ENCODE measurements at regions not wholly inside any gene's neighbourhood (a gene's known extent, or its start where the extent isn't known, plus 50 kb on each side); places are given as distances from the start of the nearest gene placed in this dataset.

DNA sequence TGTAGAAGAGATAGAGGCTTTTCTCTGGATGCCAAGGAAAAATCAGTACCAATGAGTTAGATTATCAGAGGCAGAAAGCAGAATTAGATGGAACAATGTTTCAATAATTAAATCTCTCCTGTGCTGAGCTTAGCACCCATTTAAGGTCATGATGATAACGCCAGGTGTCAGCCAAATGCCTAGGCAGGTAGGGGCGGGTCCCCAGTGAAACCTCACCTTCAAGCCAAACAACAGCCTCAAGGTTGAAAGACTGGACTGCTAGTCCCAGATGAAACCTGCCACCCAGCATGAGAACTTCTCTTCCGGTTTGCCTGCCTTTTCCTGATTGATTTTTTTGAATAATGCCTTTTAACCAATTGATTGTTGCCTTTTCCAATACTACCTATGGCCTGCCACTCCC is 363.0 kb downstream of the PLOD2 start:
- no peak for DNase-seq

DNA sequence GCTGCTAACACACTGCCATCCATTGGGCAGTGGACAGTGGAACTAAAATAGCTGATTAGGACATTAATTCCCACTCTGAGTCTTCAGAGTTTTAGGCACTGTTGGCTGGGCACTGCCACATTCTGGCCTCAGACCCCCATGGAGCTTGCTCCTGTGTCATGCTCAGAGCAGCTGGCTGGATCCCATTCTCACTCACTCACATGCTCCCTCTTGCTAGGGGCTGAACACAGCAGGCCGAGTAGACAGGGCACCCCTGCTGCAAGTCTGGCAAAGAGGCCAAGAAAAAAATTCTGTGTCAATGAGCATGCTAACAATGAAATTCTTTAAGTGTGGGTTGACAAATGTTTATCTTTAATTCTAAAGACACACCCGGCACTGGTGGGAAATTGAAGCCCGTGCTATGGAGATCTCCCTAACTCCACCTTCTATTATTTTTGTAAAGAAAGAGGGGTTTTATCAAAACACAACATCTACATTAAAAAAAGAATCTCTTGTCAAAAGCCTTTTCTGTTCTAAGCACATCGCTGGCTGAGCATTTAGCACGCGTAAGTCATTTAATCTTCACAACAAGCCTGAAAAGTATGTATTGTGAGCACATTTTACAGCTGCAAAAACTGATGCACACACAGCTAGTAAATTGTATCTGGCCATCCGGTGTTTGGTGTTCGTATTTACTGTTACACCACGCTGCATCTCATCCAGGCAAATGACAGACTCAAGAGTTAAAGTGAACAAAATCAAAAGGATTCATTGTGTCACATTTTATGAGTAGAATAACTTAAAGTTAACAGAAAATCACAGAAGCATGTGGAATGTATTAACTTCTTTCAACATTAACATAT is 362.1 kb downstream of the PLOD2 start:
- no peak for DNase-seq

DNA sequence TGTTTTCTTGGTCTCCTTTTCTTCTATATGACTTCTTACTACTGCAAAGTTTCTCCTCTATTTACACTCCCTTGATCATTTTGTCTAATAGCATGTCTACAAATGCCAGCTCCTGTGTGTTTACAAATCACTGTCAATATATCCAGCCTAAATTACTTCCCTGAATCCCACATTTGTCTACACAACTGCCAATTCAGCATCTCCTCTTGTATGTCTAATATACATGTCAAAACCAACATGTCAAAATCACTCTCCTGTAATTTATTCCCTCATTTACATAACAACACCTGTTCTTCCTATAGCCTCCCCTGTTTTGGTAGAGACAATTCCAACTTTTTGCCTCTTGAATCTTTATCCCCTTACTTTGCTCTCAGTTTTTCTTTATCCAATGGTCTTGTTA is 359.3 kb downstream of the PLOD2 start:
- DNase-seq, result no peak

DNA sequence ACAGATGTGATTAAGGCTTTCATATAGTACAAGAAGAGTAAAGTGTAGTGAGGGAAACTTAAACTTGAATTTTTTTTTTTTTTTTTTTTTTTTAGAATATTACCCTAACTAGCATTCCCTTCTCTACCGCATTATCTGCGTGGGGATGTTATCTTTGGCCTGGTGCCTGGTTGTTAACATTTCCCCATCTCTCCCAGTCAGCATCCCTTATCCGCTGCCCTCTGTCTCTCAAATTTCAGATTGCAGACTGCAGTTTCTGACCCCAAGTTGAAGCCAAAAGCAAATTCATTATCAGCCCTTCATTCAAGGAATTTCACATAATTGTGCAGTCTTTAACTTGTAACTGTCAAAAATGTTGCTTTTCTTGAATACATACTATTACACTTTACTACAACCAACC is 353.0 kb downstream of the PLOD2 start:
- DNase-seq, result no peak

DNA sequence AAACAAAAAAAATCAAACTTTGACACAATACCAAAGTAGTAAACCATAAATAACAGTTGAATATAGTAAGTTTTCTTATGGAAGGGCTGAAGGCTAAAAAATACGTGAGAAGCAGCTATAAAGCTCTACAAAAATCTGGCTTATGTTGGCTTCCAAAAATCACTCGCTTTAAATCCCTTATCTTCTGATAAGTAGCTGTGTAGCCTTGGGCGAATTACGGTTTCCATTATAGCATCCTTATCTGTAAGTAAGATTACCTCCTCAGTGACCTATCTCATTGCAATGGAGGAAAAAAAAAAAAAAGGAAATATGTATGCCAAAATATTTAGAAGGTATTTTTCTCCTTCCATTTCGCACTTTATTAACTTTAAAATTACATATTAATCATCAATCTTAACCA is 348.6 kb downstream of the PLOD2 start:
- DNase-seq, result no peak

DNA sequence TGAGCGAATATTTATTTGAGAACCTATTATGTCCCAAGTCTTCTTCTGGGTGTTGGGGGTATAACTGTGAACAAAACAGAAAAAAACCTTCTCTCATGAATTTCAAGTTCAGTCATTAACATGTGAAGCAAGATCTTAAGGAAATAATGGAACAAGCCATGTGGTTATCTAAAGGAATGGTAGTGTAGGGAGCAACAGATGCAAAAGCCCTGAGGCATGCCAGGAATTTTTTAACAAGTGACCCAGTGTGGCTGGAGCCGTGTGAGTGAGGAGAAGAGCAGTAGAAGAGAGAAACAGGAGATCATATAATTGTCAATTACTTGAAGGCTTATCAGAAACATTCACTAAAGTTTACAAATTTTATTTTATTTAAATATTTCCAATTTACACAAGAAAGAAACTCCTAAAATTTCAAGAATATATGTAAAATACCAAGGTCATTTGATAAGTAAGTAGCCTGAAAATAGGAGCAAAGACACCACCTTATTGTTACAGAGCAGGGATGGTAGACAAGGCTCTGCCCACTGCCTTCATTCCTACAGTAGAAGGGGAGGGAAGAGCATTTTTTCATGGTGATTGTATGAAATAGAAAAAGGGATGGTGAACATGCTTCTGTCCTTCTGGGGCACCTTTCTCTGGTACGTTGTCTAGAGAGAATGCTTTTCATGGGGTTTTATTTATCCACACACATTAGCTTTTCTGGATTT is 345.1 kb downstream of the PLOD2 start:
- no peak for DNase-seq

DNA sequence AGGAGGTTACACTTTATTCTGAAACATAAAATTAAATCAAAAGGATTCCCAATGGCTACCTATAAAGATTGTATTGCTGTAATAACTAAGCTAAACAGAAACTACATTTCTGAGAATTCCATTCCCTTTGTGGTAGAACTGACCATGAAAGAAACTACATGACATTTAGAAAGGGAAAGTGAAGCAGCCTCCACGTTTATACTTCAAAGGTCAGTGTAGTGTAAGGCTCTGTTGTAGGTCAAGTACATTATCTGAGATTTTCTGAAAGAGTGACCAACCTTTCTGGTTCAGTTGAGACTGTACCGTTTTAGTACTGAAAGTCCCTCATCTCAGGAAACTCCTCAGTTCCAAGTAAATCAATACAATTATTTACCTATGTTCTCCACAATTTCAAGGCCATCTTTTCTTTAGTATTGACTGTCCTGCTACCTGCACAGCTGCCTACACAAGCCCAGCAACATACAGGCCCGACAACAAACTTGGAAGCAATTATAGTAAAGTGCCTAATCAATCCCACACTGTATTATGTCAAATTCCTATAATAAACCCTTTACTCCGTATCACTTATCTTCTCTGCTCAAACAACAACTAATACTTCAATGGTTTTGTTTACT is 343.0 kb downstream of the PLOD2 start:
- no peak for DNase-seq

DNA sequence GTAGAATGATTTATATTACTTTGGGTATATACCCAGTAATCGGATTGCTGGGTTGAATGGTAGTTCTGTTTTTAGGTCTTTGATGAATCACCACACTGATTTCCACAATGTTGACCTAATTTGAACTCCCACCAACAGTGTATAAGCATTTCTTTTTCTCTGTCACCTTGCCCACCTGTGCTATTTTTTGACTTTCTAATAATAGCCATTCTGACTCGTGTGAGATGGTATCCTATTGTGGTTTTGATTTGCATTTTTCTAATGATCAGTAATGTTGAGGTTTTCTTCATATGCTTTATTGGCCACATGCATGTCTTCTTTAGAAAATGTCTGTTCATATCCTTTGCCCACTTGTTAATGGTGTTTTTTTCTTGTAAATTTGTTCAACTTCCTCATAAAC is 340.8 kb downstream of the PLOD2 start:
- no peak for DNase-seq

DNA sequence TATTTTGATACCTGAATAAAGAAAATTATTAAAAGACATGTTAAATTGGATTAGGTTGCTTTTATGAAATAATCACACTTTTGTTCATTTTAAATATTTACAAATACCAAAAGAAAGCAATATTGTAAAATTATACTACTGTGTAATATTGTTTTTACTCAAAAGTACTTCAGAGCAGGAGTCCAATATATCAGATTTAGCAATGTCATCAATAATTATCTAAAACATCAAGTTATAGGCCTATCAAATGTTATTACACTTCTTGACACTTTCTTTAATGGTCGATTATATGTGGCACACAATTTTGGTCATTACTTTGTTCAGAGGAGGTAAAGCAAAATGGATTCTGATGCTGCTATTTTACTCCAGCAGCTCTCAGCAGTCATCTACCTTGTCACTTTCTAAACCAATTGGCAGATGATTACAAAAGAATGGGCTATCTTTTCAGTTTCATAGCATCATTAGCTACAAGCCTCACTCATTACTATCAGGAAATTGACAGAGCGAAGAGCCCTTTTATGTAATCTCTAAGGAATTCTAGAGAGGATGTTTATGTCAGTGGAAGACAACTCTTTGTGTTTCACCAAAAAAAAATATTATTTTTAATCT is 318.6 kb downstream of the PLOD2 start:
- DNase-seq, result no peak

DNA sequence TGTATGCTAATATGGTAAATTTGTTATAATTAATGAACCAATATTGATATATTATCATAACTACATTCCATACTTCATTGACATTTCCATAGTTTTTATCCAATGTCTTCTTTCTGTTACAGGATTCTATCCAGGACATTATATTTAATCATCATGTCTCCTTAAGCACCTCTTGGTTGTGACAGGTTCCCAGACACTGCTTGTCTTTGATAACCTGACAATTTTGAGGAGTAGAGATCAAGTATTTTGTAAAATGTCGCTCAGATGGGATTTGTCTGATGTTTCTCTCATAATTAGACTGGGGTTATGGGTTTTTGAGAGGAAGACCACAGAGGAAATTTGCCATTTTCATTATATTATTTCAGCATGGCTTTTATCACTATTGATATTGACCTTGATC is 317.4 kb downstream of the PLOD2 start:
- DNase-seq, result no peak

DNA sequence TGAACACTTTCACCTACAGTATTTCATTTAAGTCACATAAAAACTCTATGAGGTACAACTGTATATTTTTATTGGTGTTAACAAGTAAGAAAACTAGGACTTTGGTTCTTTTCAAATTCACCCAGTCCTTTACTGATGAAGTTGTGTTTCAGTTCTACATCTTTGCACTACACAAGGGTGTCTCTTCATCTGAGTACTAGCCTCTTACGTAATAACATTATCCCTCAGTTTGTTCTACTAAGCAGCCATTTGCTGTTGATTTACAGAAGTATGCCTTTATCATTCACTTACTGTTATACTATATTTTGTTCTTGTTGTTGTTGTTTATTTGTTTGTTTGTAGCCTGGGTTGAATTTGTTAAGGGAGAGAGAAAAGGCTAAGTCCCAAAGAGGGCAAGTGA is 311.9 kb downstream of the PLOD2 start:
- no peak for DNase-seq

DNA sequence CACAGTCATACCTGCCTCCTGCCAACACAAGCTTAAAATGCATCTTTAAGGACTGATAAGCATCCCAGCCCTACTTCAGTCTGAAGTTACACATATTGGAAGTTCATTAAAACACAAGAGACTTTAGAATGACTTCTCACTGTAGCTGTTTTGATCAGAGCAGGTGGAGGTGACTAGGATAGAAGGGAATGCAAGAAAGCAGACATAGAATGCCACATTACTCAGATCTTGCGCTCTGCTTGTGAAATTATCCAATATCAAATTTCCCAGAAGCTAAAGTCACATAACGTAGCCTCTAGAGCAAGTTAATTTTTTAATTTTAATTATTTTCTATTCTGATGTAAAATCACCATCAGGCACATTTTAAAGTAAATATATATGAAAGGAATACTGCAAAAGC is 306.5 kb downstream of the PLOD2 start:
- DNase-seq, result no peak

DNA sequence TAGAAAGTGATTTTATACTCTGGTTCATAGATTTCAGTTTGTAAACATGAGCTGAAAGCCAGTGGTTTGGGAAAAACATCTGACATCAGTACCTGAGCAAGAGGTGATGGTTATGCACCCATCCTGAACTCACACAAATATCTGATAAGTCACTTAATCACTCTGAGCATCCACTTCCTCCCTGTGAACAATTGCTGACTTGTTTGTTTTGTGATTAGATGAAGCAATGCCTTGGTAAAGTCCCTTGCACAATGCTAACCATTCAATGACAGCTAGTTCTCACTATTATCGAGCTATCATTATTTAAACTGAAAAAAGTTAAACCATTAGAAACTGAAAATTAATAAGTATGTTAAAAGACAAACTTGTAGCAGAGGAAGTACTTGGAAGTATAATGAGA is 303.0 kb downstream of the PLOD2 start:
- DNase-seq, result no peak

DNA sequence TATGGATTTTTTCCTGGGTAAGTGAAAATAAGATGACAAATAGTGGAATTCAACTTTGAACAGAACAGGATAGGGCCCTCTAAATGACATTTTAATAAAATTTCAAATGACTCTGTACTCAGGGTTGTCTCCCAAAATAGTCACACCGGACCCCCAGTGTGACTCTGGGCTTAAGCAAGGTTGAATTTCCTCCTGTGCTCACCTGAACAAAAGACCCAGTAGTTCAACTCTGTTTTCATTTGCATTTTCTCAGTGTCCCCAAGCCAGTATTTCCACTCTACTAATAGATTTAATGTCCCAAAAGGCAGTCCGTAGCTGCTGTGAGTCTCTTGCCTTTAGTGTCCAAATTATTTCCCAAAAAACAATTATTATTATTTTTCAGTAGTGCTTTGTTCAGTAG is 296.6 kb downstream of the PLOD2 start:
- no peak for DNase-seq

DNA sequence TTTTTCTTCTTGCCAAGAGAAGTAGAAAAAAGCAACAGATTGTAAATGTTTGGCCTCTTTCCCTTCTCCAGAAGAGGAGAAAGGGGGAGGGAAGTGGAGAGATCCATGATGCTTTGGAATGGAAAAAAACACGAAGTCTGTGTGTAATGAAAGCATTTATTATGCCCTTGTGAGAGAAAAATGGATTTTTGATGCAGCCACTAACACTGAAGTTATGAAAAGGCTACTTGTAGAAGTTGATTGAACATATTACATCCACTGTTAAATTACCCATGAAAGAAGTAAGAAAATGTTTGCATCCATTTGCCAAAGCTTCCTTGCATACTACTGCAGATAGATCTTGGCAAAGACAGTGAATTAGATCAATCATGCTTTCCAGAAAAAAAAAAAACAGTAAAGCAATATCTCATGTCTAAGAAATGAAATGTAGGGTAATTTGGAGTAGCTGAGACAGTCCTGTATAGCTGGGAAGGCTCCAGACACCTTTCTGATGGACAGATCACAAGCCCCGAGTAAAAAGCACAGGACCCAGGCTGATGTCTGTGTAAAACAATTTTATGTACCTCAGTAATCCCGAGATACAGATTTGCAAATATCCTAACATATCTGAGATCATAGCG is 295.5 kb downstream of the PLOD2 start:
- DNase-seq, result no peak

DNA sequence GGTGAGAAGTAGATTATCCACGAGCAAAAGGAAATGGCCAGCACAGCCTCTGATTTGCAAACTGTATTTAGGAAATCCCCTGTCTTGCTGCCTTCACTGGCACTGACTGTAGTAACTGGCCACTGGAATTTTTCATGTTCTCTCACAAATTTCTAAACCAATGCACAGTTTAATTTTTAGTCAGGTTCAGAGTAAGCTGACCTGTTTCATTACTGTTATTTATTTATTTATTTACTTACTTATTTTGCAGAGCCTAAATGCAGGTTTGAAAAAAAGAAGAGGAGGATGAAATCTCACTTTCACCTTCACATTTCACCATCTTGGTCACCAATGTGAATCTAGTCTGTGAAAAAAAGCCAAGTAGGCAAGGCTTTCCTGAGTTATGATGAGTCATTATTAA is 291.0 kb downstream of the PLOD2 start:
- no peak for DNase-seq

DNA sequence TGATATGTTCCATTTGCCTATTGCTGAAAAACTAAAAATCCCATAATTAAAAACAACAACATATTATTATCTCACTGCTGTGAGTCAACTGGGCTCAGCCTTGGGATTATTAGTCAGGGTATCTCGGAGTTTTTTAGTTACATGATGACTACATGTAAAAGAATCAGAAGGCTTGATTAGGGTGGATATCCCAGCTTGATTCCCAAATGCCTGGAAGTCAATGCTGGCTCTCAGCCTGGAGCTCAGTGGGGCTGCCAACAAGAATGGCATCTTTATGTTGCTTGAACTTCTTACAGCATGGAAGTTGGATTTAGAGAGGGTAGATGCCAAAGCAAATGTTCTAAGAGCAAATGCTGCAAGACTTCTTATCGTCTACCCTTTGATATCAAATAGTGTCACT is 278.5 kb downstream of the PLOD2 start:
- DNase-seq, result no peak

DNA sequence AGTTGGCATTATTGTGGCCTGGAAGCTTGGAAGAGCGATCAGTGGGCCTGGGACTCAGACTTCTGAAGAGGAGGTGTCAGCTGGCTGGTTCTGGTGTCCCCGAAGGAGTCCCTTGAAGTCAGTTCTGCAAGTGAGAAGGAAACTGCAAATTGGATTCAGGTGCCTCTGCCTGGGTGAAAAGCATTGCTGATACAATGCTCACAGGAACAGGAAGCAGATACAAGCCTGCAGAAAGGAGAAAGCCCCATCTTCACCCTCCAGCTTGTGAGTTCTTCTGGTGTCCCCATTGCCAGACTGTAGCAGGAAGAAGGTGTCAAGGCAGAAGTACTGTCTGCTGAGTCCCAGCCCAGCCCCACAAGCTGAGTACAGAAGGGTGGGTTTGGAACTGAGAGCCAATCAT is 271.3 kb downstream of the PLOD2 start:
- no peak for DNase-seq

DNA sequence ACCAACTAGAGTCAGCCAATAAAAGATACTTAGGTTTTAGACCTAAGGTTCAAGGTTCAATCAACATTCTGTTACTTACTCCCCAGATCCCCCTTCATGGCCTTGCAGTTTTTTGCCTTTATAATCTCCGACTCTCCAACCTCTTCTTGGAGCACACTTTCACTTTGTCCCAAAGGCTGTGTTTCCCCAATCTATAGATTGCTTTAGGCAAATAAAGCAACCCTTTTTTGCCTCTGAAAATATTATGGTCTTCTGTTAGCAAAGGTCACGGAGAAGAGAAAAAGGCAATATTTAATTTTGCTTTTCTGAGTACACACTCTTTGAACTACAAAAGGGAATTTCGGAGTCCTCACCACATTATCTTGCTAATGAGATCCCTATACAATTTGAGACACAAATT is 268.1 kb downstream of the PLOD2 start:
- DNase-seq, result no peak

DNA sequence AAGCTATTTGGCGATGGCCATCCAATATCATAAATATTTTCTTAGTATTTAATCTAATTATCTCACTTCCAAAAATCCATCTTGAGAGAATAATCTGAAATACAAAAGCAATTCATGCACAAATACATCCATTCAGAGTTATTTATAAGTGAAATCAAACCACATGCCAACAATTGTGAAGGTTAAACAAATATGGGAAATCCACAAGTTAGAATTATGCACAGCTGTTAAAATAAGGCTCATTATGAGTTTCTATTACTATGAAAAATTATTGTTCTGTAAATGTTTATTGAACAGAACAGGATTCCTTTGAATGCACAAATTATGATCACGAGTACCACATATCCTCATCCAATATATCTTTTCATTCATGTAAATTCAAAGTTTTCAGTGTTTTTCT is 267.7 kb downstream of the PLOD2 start:
- DNase-seq, result no peak

DNA sequence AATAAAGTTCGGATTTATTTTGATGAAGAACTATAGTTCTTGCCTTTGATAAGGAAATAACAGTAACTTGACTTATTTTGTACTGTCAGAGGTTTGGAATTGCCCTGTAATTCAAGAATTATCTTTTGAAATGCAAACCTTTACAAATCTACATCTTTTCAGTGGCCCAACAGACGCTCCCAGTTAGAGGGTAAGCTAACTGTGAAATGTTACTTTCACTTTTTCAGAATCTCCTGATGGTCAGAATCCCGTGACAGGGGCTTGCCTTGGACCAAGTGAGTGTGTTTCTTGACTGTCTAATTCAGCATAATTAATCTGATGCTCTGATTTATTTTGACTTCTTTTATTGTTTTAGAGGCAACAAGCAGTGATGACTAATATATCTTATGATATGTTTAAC is 262.5 kb downstream of the PLOD2 start:
- DNase-seq, result no peak

DNA sequence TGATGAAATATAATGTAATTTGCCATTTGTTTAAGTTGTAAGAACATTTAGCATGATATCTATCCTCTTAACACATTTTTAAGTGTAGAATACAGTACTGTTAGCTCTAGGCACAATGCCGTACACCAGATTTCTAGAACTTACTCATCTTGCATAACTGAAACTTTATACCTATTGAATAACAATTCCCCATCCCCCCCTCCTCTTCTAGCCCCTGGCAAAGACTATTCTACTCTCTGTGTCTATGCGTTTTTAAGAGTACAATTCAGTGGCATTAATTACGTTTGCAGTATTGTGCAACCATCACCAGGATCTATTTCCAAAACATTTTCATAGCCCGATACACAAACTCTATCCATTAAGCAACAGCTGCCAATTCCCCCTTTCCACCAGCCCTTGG is 261.7 kb downstream of the PLOD2 start:
- no peak for DNase-seq

DNA sequence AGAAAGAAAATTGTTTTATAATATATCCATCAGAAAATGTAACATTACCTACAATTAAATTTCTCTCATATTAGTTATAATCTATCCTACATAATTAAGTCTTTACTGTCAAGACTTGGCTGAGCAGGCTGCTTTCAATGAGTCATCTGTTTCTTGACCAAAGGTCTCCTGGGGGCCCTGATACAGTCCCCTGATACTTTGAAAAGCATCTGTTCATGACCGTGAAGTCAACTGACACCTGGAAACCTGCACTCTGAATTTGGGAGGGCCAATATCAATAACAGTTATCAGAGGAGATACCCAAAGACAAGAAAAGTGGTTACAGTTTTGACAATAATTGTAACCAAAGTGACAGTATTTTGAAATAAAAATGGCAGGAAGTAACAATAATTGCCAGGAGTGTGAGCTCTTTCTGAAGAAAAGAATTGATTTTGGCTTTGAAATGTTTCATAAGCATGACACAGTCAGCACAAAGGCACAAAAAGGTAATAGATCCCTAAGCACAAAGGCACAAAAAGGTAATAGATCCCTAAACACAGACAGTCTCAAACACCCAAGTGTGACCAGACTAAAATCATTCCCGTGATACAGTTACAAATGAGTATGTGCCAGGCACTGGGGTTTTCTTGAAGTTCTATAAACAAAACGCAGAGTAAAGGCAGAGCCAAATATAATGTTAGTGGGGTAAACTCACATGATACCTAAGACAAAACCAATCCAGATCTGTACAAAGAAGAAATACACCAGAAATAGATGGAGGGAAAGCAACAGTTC is 260.7 kb downstream of the PLOD2 start:
- DNase-seq, result no peak

Measured in CD4-positive, alpha-beta T cell treated with Interferon gamma for 1 hour (primary cell).